GM21723 (cell line): ENCODE measurements at regions not wholly inside any gene's neighbourhood (a gene's known extent, or its start where the extent isn't known, plus 50 kb on each side); places are given as distances from the start of the nearest gene placed in this dataset.

ENCODE experiments used
- ATAC-seq: cut with Tn5 transposase; IDR thresholded peaks from one replicate; pipeline ENCODE4 v1.9.1; 2021; ENCODE audit warnings: mild to moderate bottlenecking, moderate library complexity; ENCODE audit not compliant: unreplicated experiment

- no peak for ATAC-seq
These were observed 66.0 kb upstream of the GALNT9 start for GRCh38 chr12:132395192-132395907.

DNA sequence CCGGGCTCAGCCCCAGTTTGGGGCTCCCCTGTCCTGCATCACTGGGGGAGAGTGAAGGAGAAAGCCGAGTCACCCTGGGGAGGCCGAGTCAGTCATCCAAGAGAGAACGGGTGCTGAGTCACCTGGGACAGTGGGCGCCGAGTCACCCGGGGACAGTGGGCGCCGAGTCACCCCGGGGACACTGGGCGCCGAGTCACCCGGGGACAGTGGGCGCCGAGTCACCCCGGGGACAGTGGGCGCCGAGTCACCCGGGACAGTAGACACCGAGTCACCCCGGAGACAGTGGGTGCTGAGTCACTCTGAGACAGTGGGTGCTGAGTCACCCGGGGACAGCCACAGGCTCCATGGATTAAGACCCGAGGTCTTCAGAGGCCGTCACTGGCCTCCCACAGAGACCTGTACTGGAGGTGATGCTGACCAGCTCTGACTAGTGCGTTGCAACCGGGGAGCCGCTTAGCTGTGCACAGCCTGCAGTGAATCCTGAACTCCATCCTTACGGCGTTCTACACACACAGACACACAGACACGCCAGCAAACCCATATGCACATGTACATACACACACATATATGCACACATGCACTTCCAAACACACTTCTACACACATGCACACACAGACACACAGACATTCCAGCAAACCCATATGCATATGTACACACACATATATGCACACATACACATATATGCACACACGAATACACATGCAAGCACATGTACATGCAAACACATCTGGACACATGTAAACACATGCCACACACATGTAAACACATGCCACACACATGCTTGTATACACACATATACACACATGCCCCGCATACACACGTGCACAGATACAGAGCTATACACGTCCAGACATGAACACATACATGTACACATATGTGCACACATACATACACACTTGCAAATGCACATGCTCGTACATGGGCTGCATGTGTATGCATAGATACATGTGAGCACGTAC, 64.9 kb upstream of the GALNT9 start:
- no peak for ATAC-seq

- ATAC-seq = no peak
These were observed 63.9 kb upstream of the GALNT9 start for GRCh38 chr12:132393245-132393795.

DNA sequence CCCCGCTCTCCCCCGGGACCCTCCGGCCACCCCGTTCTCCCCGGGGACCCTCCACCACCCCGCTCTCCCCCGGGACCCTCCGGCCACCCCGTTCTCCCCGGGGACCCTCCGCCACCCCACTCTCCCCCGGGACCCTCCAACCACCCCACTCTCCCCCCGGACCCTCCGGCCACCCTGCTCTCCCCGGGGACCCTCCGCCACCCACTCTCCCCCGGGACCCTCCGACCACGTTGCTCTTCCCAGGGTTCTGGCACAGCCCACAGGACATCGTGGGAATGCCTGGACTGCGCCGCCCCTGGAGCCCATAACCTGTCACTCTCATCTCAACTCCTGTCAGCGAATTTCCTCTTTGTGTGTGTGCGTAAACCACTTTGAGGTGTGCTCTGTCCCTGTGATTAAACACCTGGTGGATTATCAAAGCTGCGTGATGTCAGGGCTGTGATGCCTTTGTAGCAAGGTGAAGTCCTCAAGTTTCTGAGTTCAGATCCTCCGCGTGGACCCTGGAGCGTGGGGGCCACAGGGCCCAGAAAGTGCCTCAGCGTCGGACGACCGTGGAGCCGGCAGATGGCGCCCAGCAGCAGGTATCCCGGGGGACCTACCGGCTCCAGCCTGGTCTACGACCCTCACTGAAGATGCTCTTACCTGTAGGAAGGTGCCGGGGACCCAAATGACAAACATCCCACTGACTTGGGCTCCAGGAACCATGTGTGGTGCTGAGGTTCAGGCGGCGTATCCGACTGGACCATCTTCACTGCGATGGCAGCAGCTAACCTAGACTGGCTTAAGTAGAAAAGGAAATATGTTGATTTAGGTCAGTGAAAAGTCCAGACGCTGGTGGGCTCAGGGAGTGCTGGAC, 63.2 kb upstream of the GALNT9 start:
- no peak for ATAC-seq

GRCh38 chr12:132391326-132392041, 62.1 kb upstream of the GALNT9 start:
- ATAC-seq = no peak

DNA sequence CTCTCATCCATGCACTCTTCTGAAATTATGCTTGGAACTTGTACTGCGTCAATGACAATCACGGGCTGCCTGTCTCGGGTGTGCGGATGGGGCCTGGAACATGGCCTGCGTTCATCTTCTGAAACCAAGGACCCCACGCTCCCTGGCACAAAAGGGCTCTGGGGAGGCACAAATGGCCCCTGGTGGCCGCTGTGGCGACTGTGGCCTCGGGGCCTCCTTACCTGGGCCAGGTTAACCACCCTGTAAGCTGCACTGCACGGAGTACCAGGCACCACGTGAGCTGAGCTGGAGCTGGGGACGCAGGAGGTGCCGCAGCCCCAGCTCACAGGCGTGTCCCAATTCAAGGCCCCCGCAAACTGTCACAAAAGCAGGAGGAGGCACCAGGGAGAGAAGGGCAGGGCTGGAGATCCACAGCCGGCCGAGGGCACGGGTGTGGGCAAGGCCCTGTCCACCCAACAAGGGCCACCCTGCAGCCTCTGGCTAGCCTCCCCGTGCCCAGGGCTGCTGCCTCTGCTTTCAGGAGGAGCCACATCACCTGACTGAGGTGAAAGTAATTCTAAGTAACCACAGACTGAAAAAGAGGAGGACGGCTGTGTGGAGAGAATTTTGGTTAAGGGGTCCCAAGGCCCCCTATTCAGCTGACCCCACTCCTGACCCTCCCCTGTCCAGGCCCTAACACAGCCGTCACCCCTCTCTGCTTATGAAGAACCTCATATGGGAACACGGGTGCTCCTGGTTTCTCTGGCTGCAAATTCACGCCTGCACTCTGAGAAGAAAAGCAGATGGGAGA, 61.1 kb upstream of the GALNT9 start:
- ATAC-seq = no peak

GRCh38 chr12:132389526-132390286, 60.3 kb upstream of the GALNT9 start:
- ATAC-seq = no peak

GRCh38 chr12:132389026-132389425, 59.6 kb upstream of the GALNT9 start:
- ATAC-seq = no peak

DNA sequence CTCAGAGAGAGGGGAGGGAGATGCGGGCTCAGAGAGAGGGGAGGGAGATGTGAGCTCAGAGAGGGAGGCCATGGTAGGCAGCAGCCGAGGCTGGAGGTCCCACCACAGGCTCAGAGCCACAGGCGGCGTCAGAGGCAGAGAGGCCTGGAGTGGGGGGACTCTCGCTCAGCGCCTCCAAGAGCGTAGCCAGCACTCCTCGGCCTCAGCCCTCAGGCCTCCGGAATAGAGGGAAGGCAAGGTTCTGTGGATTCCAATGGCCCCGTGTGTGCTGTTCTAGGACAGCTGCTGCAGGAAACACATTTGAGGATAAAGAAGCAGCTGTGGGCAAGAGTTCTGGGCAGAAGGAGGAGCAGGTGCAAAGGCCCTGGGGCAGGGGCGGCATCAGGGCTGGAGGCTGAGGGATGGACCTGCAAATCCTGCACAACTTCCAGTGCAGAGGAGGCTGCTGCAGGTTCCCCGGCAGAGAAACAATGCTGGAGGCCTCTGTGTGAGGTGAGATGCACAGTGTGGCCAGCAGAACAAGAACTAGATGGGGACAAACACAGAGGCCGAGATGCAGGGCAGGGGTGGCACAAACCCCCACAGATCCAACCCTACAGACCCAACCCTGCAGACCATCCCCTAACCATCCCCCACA, 59.1 kb upstream of the GALNT9 start:
- no peak for ATAC-seq

GRCh38 chr12:132386926-132387497, 57.6 kb upstream of the GALNT9 start:
- ATAC-seq = no peak

GRCh38 chr12:132385923-132386751, 56.7 kb upstream of the GALNT9 start:
- no peak for ATAC-seq

- no peak for ATAC-seq
These were observed 55.8 kb upstream of the GALNT9 start for GRCh38 chr12:132384916-132385774.

GRCh38 chr12:132380641-132381040, 51.3 kb upstream of the GALNT9 start:
- no peak for ATAC-seq

DNA sequence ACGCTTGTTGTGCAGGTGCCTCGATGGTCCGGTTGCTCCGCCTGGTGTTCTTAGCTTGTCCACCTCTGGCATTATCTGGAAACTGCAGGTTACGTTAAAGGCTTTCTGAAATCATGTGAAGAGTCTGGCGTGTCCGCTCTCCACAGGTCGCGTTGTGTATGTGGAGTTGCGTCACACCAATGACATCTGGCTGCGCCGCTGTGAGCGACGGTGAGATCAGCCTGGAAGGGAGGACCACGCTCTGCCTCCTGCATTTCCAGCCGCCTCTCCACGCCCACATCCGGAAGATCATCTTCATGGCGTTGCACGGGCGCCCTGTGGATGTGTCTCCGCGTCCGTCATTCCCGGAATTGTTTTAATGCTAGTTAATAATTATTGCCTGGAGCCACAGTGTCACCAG, 50.6 kb upstream of the GALNT9 start:
- ATAC-seq = no peak

- ATAC-seq = no peak
These were observed 50.2 kb upstream of the GALNT9 start for GRCh38 chr12:132379576-132379975.
